ENCODE measurements at regions not wholly inside any gene's neighbourhood (a gene's known extent, or its start where the extent isn't known, plus 50 kb on each side); places are given as distances from the start of the nearest gene placed in this dataset.

DNA sequence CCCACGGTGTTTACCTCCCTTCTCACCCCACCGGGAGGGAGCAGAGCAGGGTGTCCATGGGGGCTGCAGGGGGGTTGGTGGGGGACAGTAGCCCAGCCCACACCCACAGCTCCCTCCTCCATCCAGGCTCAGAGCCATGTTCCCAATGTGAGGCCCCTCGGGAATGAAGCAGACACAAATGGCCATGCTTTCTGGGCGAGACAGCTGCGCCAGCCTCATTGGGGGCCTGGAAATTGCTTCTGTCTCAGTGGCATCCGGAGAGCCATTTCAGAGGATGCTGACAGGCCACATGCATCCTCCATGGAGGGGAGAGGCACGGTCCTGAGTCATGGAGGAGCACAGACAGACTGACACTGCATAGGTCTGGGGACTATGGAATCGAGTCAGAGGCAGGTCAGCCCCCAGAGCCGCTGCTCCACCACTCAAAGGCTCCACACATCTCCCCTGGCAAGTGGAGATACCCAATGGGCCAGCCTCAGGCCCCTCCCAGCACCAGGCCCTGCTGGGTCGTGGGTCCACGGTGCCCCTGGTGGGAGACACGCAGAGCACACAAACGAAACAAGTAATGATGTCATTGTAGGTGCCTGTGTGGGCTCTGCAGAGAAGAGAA, 59.6 kb upstream of the ENPP7 start:
- Mint-ChIP-seq H3K27me3 (ENCODE audit: low read depth) (peaks cover 53% of the 10 kb centered on the region), H3K27ac (no peak overlapping the region; a peak in 1 of 7 replicates), H3K36me3 (ENCODE audit: insufficient read depth in 1 of 3, low read depth in 3 of 3) (peaks cover 3 to 7% (median 7%) of the 10 kb centered on the region in 3 experiments), H3K9me3 (peaks cover 11 to 12% of the 10 kb centered on the region in 2 experiments), H3K4me1 (peaks cover 11 to 31% of the 10 kb centered on the region in 2 experiments), H3K4me3 (no peak overlapping the region)
- TF ChIP-seq CTCF (conservative IDR thresholded peaks at IDR 0.05), result peak; percentile 32; the same call in 2 of the 3 replicates
- no peak overlapping the region for H2BK12ac ChIP-seq (ENCODE audit: insufficient read length, low read depth, low read length)
- H3K27ac ChIP-seq (ENCODE audit: insufficient read length, low read depth, low read length), result no peak overlapping the region
- no CpG with 5 or more reads among the region's 13 CpGs for WGBS (ENCODE audit: extremely low coverage, insufficient read length, low lambda C conversion rate)
- no peaks in the 10 kb centered on the region for H4K20me1 ChIP-seq (ENCODE audit: control insufficient read depth, insufficient read depth, insufficient read length)
- no peak overlapping the region for H2BK5ac ChIP-seq (ENCODE audit: insufficient read length, low read length)
- no peak overlapping the region for H4K5ac ChIP-seq (ENCODE audit: insufficient read length, low read depth, low read length)
- no peak overlapping the region for H3K18ac ChIP-seq (ENCODE audit: insufficient read length, low read depth, low read length)
- no peak overlapping the region for H2BK15ac ChIP-seq (ENCODE audit: low read depth, low read length)
- no peak overlapping the region for H4K91ac ChIP-seq (ENCODE audit: insufficient read length, low read depth, low read length)
- H2AFZ ChIP-seq (ENCODE audit: low read length), result no peak overlapping the region
- H3K27me3 ChIP-seq (ENCODE audit: insufficient read depth, low read length), result no peaks in the 10 kb centered on the region
- H3T11ph ChIP-seq (ENCODE audit: low read length), result no peak overlapping the region
- H3K79me1 ChIP-seq (ENCODE audit: insufficient read depth, low read depth, low read length, poor library complexity, severe bottlenecking), result no peaks in the 10 kb centered on the region
- H3K9ac ChIP-seq (ENCODE audit: extremely low read depth, insufficient read length, low read length), result no peak overlapping the region
- no peak overlapping the region for H3K56ac ChIP-seq (ENCODE audit: insufficient read length, low read depth, low read length)
- no peaks in the 10 kb centered on the region for H3K9me3 ChIP-seq (ENCODE audit: control insufficient read depth, low read depth, low read length)
- no peak overlapping the region for H3K14ac ChIP-seq (ENCODE audit: insufficient read depth, low read length)
- H3K23ac ChIP-seq (ENCODE audit: insufficient read length, low read depth, low read length), result no peak overlapping the region
- no peaks in the 10 kb centered on the region; the same call in 1 of the 2 replicates for H3K4me1 ChIP-seq (ENCODE audit: insufficient read depth, low read length)
- H4K8ac ChIP-seq (replicated peaks; ENCODE audit: insufficient read length, low read depth, low read length), result no peak overlapping the region
- no peak overlapping the region for H2AK5ac ChIP-seq (ENCODE audit: insufficient read length, low read length)
- H3K79me2 ChIP-seq (ENCODE audit: insufficient read depth, low read length), result no peaks in the 10 kb centered on the region
- H3K4ac ChIP-seq (ENCODE audit: low read depth, low read length), result no peak overlapping the region
- no peak overlapping the region for H3K4me2 ChIP-seq (ENCODE audit: insufficient read depth, insufficient read length, low read length)
- H3K23me2 ChIP-seq (ENCODE audit: insufficient read length, low read depth, low read length, poor library complexity, severe bottlenecking), result no peaks in the 10 kb centered on the region
- no peak overlapping the region for H2BK20ac ChIP-seq (ENCODE audit: low read depth, low read length, poor library complexity, severe bottlenecking)
- H2BK120ac ChIP-seq (ENCODE audit: low read depth, low read length, poor library complexity, severe bottlenecking), result no peak overlapping the region
- no peak for DNase-seq
